HepG2 (cell line): ENCODE measurements at regions not wholly inside any gene's neighbourhood (a gene's known extent, or its start where the extent isn't known, plus 50 kb on each side); places are given as distances from the start of the nearest gene placed in this dataset.

Experiments
- ATAC-seq: fragments of 200-7000 bp; cut with Tn5 transposase; 3 replicates; pipeline ENCODE4 v1.9.1; 2020; ENCODE audit warnings: mild to moderate bottlenecking, moderate library complexity
- BruUV-seq: library from RNA; stranded (reverse); fragments of 400-500 nt; replicated peaks from 2 replicates; lab custom pipeline; 2021; lab: Mats Ljungman, UMichigan
- CTCF ChIA-PET: fragments of 300-600 bp; formaldehyde crosslinking; extraction: SDS; loops from one replicate; lab custom pipeline; 2021; ENCODE audit warnings: low total read pairs, inconsistent platforms, low intra/inter-chr PET ratio; lab: Yijun Ruan, JAX
- POLR2A ChIA-PET: fragments of 350-600 bp; sonication (Branson Sonifier 250); formaldehyde crosslinking; loops from one replicate; lab custom pipeline; 2020; ENCODE audit warnings: antibody characterized with exemption, inconsistent platforms; lab: Yijun Ruan, JAX
- DNase-seq: peaks from one replicate; pipeline ENCODE4 v3.0.0-alpha.2; 2015; ENCODE audit warnings: low spot score
- FAIRE-seq: peaks from 3 replicates; lab custom pipeline; 2011; peaks lifted over from hg19 to GRCh38; lab: Jason Lieb, UNC
- H2AFZ ChIP-seq: one replicate; pipeline ENCODE4 v1.6.1; 2011; ENCODE audit warnings: low read length, inconsistent platforms
- H3K27ac ChIP-seq: fragments of 300-600 bp; 3 replicates; pipeline ENCODE4 v1.8.0; 2011; ENCODE audit warnings: mixed run types, mild to moderate bottlenecking, mixed read lengths, low read length, inconsistent platforms; ENCODE audit not compliant: insufficient read depth; ENCODE audit errors: extremely low read length
- H3K27me3 ChIP-seq, 2 experiments: fragments of 200-600 bp in 1 of 2; 2 replicates in 1 of 2; 3 replicates in 1 of 2; pipeline versions ENCODE4 v1.6.0 to v1.8.0; 2011; ENCODE audit warnings: low read length in 2 of 2, mild to moderate bottlenecking in 2 of 2, moderate library complexity in 2 of 2, inconsistent platforms in 1 of 2; ENCODE audit not compliant: insufficient read depth in 2 of 2, control insufficient read depth in 1 of 2
- H3K36me3 ChIP-seq, 2 experiments: fragments of 200-600 bp in 1 of 2; replicated peaks in 1 of 2; 2 replicates in 1 of 2; 3 replicates in 1 of 2; pipeline versions ENCODE4 v1.5.1 to v1.8.0; 2011; ENCODE audit warnings: low read length in 2 of 2, inconsistent platforms in 1 of 2; ENCODE audit not compliant: insufficient read depth in 2 of 2, control insufficient read depth in 1 of 2
- H3K4me1 ChIP-seq: 2 replicates; pipeline ENCODE4 v1.5.1; 2012; ENCODE audit warnings: low read length, inconsistent platforms; ENCODE audit not compliant: insufficient read depth
- H3K4me2 ChIP-seq: 2 replicates; pipeline ENCODE4 v1.6.0; 2011; ENCODE audit warnings: low read depth, low read length, inconsistent platforms
- H3K4me3 ChIP-seq, 3 experiments: fragments of 200-600 bp in 1 of 3; sonication (generic), shearing (Covaris generic) in 1 of 3; replicated peaks in 1 of 3; 2 replicates each; pipeline ENCODE4 v1.5.1; 2011 to 2016; ENCODE audit warnings: low read length in 3 of 3, inconsistent platforms in 2 of 3, low read depth in 2 of 3, mild to moderate bottlenecking in 2 of 3, control low read depth in 1 of 3, mixed read lengths in 1 of 3; ENCODE audit not compliant: insufficient read depth in 1 of 3
- H3K79me2 ChIP-seq: one replicate; pipeline ENCODE4 v1.6.1; 2011; ENCODE audit warnings: low read length, inconsistent platforms; ENCODE audit not compliant: insufficient read depth
- H3K9ac ChIP-seq: 2 replicates; pipeline ENCODE4 v1.6.0; 2011; ENCODE audit warnings: mild to moderate bottlenecking, low read depth, low read length, inconsistent platforms; ENCODE audit not compliant: insufficient read depth
- H3K9me3 ChIP-seq: 2 replicates; pipeline ENCODE4 v1.5.1; 2012; ENCODE audit warnings: mild to moderate bottlenecking, low read length
- H4K20me1 ChIP-seq: 2 replicates; pipeline ENCODE4 v1.6.0; 2011; ENCODE audit warnings: inconsistent platforms, mild to moderate bottlenecking, low read length, moderate library complexity; ENCODE audit not compliant: insufficient read depth
- ATAD3A ChIP-seq: sonication (generic); formaldehyde crosslinking; IDR thresholded peaks from 2 replicates; pipeline ENCODE4 v1.4.0; 2020; ENCODE audit warnings: missing genetic modification reagents
- CENPT ChIP-seq: sonication (generic); formaldehyde crosslinking; IDR thresholded peaks from 2 replicates; pipeline ENCODE4 v1.8.0; 2022; ENCODE audit warnings: low read depth, mild to moderate bottlenecking, moderate library complexity, missing genetic modification reagents
- ESRRA ChIP-seq: sonication (generic); formaldehyde crosslinking; IDR thresholded peaks from 2 replicates; pipeline ENCODE4 v1.5.1; 2020; ENCODE audit warnings: mild to moderate bottlenecking, low read depth, missing genetic modification reagents
- GRHL1 ChIP-seq: sonication (generic); formaldehyde crosslinking; conservative IDR thresholded peaks from 2 replicates; pipeline ENCODE4 v1.8.0; 2022; ENCODE audit warnings: missing genetic modification reagents
- HNRNPUL1 ChIP-seq: fragments of 200-400 bp; formaldehyde crosslinking; IDR thresholded peaks from 2 replicates; pipeline ENCODE4 v1.6.1; 2017; ENCODE audit warnings: low read depth, mild to moderate bottlenecking, low read length, moderate library complexity
- NCOA5 ChIP-seq: sonication (generic); formaldehyde crosslinking; IDR thresholded peaks from 2 replicates; pipeline ENCODE4 v1.4.0; 2020; ENCODE audit warnings: missing genetic modification reagents
- PITX1 ChIP-seq: sonication (generic); formaldehyde crosslinking; IDR thresholded peaks from 2 replicates; pipeline ENCODE4 v1.5.1; 2020; ENCODE audit warnings: mild to moderate bottlenecking, missing genetic modification reagents
- PRPF4 ChIP-seq: fragments of 200-400 bp; formaldehyde crosslinking; IDR thresholded peaks from 2 replicates; pipeline ENCODE4 v1.6.1; 2016; ENCODE audit warnings: low read length, low read depth; ENCODE audit not compliant: poor library complexity, severe bottlenecking
- SRSF9 ChIP-seq: fragments of 200-400 bp; formaldehyde crosslinking; IDR thresholded peaks from 2 replicates; pipeline ENCODE4 v1.6.1; 2018; ENCODE audit warnings: borderline replicate concordance, mild to moderate bottlenecking, low read depth, low read length; ENCODE audit not compliant: insufficient read depth, poor library complexity, severe bottlenecking
- SRY ChIP-seq: sonication (generic); formaldehyde crosslinking; IDR thresholded peaks from 2 replicates; pipeline ENCODE4 v1.8.0; 2022; ENCODE audit warnings: mild to moderate bottlenecking, missing genetic modification reagents
- ZNF350 ChIP-seq: sonication (generic); formaldehyde crosslinking; IDR thresholded peaks from 2 replicates; pipeline ENCODE4 v1.4.0; 2020; ENCODE audit warnings: mild to moderate bottlenecking, low read depth, missing genetic modification reagents, borderline replicate concordance
- ZNF639 ChIP-seq: conservative IDR thresholded peaks from 2 replicates; pipeline ENCODE4 v1.6.1; 2018; ENCODE audit warnings: missing genetic modification reagents
- ZNF839 ChIP-seq: sonication (generic); formaldehyde crosslinking; IDR thresholded peaks from 2 replicates; pipeline ENCODE4 v1.4.0; 2020; ENCODE audit warnings: missing genetic modification reagents, mild to moderate bottlenecking, borderline replicate concordance
- ZSCAN30 ChIP-seq: sonication (generic); formaldehyde crosslinking; IDR thresholded peaks from 2 replicates; pipeline ENCODE4 v1.5.0; 2020; ENCODE audit warnings: mild to moderate bottlenecking, missing genetic modification reagents
- in situ Hi-C: cut with HindIII; loops from 2 replicates; pipeline ENCODE4 v1.10.0; 2017; ENCODE audit warnings: low pct_unique_long_range_greater_than_20kb; ENCODE audit not compliant: extremely low pct_ligation_motif_present
- intact Hi-C: fragments of 100-400 bp; cut with micrococcal nuclease; formaldehyde crosslinking; loops from one replicate; pipeline ENCODE4 v1.10.0; 2022; ENCODE audit not compliant: unreplicated experiment

GRCh38 chr15:25937796-25938195 lies 74.7 kb upstream of the ATP10A start:
- intact Hi-C loops (no loop called here), in situ Hi-C loops (loop anchor here (25.0 kb wide), 2 partner anchors 425 to 925 kb away; partner anchors contain the start of gene GABRA5)
- Histone ChIP-seq H3K9ac (no peak overlapping the region), H3K4me2 (no peak overlapping the region), H3K27ac (no peak overlapping the region), H4K20me1 (no peaks in the 10 kb centered on the region), H3K79me2 (no peaks in the 10 kb centered on the region), H3K36me3 (no peaks in the 10 kb centered on the region), H3K27me3 (no peaks in the 10 kb centered on the region), H2AFZ (no peak overlapping the region), H3K4me3 (no peak overlapping the region), H3K9me3 (no peaks in the 10 kb centered on the region), H3K4me1 (peaks cover 7% of the 10 kb centered on the region)
- DNase-seq (no peak), ATAC-seq (no peak), FAIRE-seq (no peak)
- CTCF ChIA-PET = no interaction called here
- BruUV-seq = no TSS peak
- POLR2A ChIA-PET = no interaction called here
- no peak for TF ChIP-seq SRY (CRISPR knock-in tag)
- no peak for TF ChIP-seq CENPT (CRISPR knock-in tag)
- no peak for TF ChIP-seq NCOA5 (CRISPR knock-in tag)
- TF ChIP-seq ZNF839 (CRISPR knock-in tag) = no peak
- TF ChIP-seq ZSCAN30 (CRISPR knock-in tag) = no peak
- no peak for TF ChIP-seq ZNF350 (CRISPR knock-in tag)
- TF ChIP-seq ESRRA (CRISPR knock-in tag) = no peak
- no peak for TF ChIP-seq HNRNPUL1
- TF ChIP-seq GRHL1 (CRISPR knock-in tag) = no peak
- TF ChIP-seq SRSF9 = no peak
- no peak for TF ChIP-seq PRPF4
- TF ChIP-seq ZNF639 (CRISPR knock-in tag) = no peak
- no peak for TF ChIP-seq PITX1 (CRISPR knock-in tag)
- TF ChIP-seq ATAD3A (CRISPR knock-in tag) = no peak
